GM18907 (cell line): ENCODE measurements at regions not wholly inside any gene's neighbourhood (a gene's known extent, or its start where the extent isn't known, plus 50 kb on each side); places are given as distances from the start of the nearest gene placed in this dataset.

Experiments used
- ATAC-seq: cut with Tn5 transposase; IDR thresholded peaks from one replicate; pipeline ENCODE4 v1.9.1; 2021; ENCODE audit warnings: mild to moderate bottlenecking, moderate library complexity; ENCODE audit not compliant: unreplicated experiment

DNA sequence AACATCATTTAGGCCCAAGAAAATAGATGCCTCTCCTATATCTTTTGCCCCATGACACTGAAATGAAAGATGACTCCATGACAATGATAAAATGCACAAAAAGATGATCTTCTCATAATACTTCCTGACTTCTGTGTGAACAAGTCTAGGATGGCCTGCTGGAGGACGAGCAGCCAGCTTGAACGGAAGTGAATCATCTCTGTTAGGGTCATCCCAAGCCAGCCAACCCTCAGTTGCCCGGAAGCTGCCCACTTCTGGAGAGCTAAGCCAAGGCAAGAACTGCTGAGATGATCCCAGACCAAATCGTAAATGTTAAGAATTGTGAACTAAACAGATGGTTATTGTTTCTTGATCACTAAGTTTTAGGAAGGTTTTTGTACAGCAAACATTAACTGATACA, 249.7 kb upstream of the HS3ST5 start:
- ATAC-seq, result no peak

DNA sequence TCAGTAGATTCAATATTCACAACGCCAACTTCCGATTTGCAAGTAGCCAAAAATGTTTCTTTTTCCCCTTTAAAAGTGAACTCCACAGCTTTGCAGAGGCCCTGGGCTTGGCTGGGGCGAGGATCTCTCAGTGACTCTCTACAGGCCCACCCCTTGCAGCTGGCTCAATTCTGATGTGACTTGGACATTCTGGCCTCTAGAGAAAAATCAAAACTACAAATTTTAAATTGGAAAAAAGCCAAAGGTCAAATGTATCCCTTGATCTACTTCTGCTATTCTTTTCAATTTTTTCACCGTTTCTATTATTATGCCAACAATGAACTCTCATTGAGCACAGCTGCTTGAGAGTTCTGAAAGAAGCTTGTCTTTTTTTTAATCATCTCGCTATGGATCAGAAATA, 245.9 kb upstream of the HS3ST5 start:
- ATAC-seq, result no peak

- ATAC-seq, result no peak
These were observed 243.5 kb upstream of the HS3ST5 start for GRCh38 chr6:114586298-114586697.

DNA sequence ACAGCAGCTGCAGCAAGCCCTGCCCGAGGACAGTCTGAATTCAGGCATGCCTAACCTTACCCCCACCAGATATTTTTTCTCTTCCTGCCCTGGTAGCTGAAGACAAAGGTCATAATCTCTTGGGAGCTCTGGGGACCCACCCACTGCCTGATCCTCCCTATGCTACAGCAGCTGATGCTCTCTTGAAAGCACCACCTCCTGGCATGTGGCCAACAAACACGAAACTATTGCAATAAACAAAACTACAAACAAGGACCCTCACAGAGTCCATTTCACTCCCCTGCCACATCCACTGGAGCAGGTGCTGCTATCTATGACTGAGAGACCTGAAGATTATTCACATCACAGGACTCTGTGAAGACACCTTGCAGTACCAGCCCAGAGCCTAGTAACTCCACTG, 238.5 kb upstream of the HS3ST5 start:
- no peak for ATAC-seq

- no peak for ATAC-seq
These were observed 238.1 kb upstream of the HS3ST5 start for GRCh38 chr6:114580882-114581281.

DNA sequence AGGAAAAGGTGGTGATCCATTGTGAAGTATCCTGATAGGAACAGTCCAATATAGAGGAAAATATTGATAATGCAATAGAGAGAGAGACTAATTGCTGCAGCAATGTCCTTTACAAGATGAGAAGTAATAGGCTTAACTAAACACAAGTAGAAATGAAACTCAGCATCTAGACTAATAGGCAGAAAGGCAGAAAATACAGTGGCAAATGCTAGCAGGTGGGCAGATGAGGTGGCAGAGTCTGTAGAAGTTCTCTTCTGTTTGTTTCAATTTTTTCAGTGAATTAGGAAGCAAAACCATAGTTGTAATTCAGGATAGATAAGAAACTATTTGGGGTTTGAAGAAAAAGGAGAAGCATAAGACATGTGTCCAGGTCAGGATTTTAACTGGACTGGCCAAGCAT, 236.7 kb upstream of the HS3ST5 start:
- ATAC-seq, result no peak

DNA sequence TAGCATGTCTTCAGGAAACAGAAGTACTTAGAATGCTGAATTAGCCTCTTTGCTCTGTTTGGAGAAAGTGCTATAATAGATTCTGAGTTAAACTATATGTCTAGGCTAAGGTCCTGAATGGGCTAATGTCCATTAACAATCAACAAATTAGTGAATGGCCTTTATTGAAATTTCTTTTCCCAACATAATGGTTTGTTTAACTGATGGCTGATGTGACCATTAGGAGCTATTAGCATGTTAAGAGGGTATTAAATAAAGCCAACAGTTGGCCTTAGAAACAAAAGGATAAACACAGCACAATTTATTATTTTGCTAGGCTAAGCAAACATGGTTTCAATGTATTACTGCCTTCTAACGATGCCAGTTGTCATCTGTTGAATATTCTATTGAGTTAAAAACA, 234.3 kb upstream of the HS3ST5 start:
- no peak for ATAC-seq

DNA sequence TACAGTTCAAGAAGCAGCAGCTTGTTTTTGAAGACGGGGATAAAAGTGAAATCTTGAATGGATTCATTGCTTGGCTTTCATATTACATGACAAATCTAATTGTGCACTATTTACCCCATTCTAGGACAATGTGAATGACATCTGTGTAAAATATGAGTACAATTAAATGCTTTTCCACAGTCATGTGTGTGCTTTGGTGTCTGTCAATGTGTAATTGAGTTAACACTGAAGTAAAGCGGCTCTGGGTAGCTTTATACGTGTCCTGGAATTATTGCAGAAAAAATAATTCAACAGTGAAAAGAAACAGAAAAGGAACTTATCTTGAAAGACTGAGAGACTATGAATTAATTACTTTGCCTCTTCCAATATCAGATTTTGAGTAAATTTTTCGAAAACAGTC, 233.5 kb upstream of the HS3ST5 start:
- ATAC-seq, result no peak

DNA sequence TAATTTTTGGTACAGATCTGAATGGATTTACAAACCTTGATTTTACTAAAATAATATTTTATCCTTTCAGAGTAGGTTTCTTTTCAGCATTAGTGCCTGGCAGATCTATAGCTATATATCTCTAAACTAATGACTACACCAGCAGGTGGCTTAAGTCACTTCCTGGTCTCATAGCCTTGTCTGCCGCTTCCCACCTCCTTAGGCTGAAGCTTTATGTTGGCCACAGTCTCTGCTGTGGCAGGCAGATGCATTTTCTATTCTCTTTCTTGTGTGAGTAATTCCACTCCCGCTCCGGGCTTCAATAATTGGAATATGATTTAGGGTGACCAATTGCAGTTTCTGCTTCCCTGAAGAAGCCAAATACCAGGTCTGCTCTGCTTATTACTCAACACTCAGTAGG, 226.8 kb upstream of the HS3ST5 start:
- ATAC-seq, result no peak

GRCh38 chr6:114564302-114564933, 221.6 kb upstream of the HS3ST5 start:
- no peak for ATAC-seq

DNA sequence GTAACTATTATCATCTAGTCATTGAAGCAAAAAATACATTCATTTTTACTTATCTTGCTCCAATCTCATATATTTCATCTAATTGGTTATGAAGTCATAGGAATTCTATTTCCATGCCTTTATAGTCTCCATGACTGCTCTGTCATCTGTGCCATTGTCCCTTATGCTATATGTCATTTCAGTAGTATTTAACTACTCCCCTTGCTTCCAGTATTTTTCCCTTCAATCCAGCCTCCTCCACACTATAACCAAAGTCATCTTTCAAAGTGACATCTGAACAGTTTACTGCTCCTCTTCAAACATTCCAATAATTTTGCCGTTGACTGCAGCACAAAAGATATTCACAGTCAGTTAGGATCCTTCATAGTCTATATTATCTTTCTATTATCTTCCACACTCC, 216.6 kb upstream of the HS3ST5 start:
- no peak for ATAC-seq

GRCh38 chr6:114558153-114558552, 215.3 kb upstream of the HS3ST5 start:
- ATAC-seq, result no peak

DNA sequence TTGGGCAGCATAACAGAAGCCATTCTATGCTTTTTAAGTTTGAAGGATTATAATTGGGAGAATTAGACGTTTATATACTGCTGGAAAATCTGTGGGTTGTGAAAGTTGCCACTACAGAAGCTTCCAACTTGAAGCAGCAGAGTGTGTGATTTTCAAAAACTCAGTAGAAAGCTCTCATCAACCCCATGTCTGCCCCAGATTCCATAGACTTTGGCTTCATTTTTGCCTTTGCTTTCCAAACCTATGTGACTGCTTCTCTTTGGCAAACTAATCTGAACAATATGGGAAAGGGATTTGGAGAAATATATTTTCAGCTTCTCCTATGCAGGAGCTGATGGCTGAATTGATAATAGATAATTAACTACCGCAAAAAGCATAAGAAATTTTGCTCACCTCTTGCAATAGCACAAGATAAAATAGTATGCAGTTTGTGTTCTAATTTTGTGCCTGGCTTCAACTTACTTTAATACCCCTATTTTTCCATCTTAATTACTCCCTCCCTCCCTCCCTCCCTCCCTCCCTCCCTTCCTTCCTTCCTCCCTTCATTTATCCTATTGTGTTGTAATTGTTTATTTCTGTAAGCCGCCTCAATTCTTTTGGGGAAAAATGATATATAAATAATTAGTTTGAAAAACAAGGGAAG, 214.1 kb upstream of the HS3ST5 start:
- ATAC-seq, result no peak

GRCh38 chr6:114550316-114550715, 207.5 kb upstream of the HS3ST5 start:
- no peak for ATAC-seq

- ATAC-seq, result no peak
These were observed 200.9 kb upstream of the HS3ST5 start for GRCh38 chr6:114543696-114544095.

DNA sequence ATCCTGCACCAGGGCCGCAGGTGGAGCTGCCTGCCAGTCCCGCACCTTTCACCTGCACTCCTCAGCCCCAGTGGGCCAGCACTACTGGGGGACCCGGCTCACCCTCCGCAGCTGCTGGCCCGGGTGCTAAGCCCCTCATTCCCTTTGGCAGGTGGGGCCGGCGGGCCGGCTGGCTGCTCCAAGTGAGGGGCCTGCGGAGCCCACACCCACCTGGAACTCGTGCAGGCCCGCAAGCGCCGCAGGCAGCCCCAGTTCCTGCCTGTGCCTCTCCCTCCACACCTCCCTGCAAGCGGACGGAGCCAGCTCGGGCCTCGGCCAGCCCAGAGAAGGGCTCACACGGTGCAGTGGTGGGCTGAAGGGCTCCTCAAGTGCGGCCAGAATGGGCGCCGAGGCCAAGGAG, 199.0 kb upstream of the HS3ST5 start:
- no peak for ATAC-seq

- no peak for ATAC-seq
These were observed 195.2 kb upstream of the HS3ST5 start for GRCh38 chr6:114537977-114538376.

- no peak for ATAC-seq
These were observed 192.0 kb upstream of the HS3ST5 start for GRCh38 chr6:114534813-114535212.

DNA sequence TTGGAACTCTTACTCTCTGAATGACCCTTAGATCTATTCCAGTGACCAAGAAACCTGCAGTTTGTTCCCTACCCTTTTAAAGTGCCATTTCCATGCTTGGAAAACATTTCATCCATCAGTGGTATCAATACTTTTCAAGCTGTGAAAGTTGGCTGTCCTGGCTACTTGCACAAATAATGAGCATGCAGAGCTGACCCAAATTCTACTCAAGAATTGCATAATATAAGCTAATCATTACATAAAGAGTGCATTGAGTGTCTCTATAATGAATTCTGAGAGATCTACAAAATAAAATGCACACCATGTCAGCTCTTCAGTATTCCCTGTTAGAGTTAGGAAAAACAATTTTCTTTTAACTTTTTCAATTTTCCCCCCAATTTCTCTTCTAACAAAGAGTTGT, 181.3 kb upstream of the HS3ST5 start:
- ATAC-seq, result peak; percentile 9

DNA sequence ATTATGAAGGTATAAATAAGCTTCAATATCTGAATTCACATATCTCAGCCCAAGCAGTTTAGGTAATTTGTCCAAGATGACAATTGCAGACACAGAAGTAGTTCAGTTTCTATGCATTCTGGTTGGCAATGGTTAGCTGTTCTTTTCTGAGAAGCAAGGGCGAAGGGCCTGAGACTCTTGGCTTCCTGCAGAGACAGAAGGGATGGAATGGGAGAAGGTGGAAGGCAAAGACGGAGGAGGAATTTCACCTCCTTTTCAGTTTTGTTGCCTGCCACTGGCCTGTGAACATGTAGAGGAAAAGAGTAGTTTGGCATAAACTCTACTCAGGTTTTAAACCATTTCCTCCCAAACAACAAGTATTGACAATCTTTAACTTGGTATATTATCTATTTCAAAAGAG, 180.7 kb upstream of the HS3ST5 start:
- peak; percentile 41 for ATAC-seq

DNA sequence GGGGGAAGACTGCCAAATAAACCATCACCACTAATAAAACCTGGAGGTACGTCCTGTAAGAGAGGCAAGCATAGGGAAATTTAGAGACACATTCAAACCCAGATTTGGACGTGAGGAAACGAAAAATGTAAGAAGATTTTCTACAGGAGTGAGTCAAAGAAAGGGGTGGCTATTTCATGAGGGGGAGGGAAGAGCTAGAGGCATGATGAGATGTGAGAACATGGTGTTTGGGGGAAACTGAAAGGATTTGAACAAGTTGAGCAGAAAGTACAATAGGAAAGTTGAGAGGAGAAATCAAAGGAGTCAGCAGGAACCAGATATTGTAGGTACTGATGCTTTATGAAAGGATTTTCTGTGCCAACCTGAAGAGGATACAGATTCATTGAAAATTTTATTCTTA, 179.1 kb upstream of the HS3ST5 start:
- ATAC-seq, result peak; percentile 50

DNA sequence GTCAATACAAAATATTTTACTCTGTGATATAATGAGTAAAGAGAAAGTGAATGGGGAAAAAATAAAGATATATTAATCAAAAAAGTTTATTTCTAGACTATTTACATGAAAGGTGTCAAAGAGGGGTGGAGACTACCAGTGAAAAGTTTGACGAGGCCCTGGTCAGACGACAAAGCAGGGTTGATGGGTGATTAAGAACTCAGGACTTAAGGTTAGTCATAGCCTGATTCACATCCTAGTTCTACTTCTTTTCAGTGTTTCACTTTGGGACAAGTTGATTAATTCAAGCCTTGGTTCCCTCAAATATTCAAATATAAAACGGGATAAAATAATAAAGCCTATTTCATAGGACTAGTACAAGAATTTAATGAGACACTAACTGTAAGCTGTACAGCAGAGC, 178.2 kb upstream of the HS3ST5 start:
- no peak for ATAC-seq

DNA sequence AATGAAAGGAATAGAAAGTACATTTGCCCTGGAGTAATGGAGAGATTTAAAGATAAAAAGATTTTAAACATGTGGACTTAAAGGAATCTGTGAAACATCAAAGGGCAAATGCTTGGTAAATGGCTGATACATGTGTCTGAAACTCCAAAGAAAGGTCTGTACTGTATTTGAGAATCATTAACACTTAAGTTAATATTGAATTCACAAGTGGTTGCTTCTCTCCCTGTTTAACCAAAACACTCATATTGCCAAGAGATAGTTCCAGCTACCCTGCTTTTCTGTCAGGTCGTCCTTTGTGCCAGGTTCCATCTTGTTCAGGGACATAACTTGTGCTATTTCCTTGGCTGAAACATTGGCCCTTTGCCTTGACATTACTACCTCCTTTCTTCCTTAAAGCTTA, 171.3 kb upstream of the HS3ST5 start:
- ATAC-seq, result peak; percentile 65
